ENCODE measurements at regions not wholly inside any gene's neighbourhood (a gene's known extent, or its start where the extent isn't known, plus 50 kb on each side); places are given as distances from the start of the nearest gene placed in this dataset.

DNA sequence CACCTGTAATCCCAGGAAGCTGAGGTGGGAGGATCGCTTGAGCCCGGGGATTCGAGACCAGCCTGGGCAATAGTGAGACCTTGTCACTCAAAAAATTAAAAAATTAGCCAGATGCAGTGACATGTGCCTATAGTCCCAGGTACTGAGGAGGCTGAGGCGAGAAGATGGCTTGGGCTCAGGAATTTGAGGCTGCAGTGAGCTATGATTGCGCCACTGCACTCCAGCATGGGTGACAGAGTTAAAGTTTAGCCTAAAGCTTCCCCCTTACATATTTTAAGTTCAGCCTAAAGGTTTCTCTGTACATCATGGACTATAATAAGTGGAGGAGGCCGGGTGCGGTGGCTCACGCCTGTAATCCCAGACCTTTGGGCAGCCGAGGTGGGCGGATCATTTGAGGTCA lies 70.1 kb downstream of the SPRING1 start:
- TF ChIP-seq, protein P1, sequence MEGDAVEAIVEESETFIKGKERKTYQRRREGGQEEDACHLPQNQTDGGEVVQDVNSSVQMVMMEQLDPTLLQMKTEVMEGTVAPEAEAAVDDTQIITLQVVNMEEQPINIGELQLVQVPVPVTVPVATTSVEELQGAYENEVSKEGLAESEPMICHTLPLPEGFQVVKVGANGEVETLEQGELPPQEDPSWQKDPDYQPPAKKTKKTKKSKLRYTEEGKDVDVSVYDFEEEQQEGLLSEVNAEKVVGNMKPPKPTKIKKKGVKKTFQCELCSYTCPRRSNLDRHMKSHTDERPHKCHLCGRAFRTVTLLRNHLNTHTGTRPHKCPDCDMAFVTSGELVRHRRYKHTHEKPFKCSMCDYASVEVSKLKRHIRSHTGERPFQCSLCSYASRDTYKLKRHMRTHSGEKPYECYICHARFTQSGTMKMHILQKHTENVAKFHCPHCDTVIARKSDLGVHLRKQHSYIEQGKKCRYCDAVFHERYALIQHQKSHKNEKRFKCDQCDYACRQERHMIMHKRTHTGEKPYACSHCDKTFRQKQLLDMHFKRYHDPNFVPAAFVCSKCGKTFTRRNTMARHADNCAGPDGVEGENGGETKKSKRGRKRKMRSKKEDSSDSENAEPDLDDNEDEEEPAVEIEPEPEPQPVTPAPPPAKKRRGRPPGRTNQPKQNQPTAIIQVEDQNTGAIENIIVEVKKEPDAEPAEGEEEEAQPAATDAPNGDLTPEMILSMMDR (IDR thresholded peaks at IDR 0.05): no peak
- TF ChIP-seq POLR2A (IDR thresholded peaks at IDR 0.05): no peak

Measured in lower leg skin (tissue), 3 donors.